Activated CD4-positive, alpha-beta T cell treated with anti-CD3 and anti-CD28 coated beads, Interleukin-2, amount 50 U/mL, for 24 hours (primary cell): ENCODE measurements at regions not wholly inside any gene's neighbourhood (a gene's known extent, or its start where the extent isn't known, plus 50 kb on each side); places are given as distances from the start of the nearest gene placed in this dataset.

Experiments used
- DNase-seq, 2 donors: peaks; one replicate each; pipeline ENCODE4 v3.0.0-alpha.2; 2020; ENCODE audit warnings: low read depth in 1 of 2, low spot score in 1 of 2

- DNase-seq, result no peak
Measured at GRCh38 chr2:2834516-2835254, 503.6 kb upstream of the MYT1L start.

GRCh38 chr2:2834105-2834504 lies 503.0 kb upstream of the MYT1L start:
- DNase-seq, result no peak

GRCh38 chr2:2832657-2833056 lies 501.6 kb upstream of the MYT1L start:
- DNase-seq, result no peak

- no peak for DNase-seq
Measured at GRCh38 chr2:2831633-2832032, 500.6 kb upstream of the MYT1L start.

GRCh38 chr2:2830576-2830975 lies 499.5 kb upstream of the MYT1L start:
- no peak for DNase-seq

GRCh38 chr2:2828774-2829368 lies 497.8 kb upstream of the MYT1L start:
- DNase-seq, result no peak

GRCh38 chr2:2827761-2828221 lies 496.7 kb upstream of the MYT1L start:
- no peak for DNase-seq

- DNase-seq, result no peak
Measured at GRCh38 chr2:2827046-2827636, 496.1 kb upstream of the MYT1L start.

GRCh38 chr2:2826621-2827020 lies 495.5 kb upstream of the MYT1L start:
- DNase-seq, result no peak

- no peak for DNase-seq
Measured at GRCh38 chr2:2826209-2826551, 495.1 kb upstream of the MYT1L start.

- DNase-seq, result no peak
Measured at GRCh38 chr2:2825516-2826208, 494.6 kb upstream of the MYT1L start.

GRCh38 chr2:2825062-2825461 lies 494.0 kb upstream of the MYT1L start:
- no peak for DNase-seq

- DNase-seq, result no peak
Measured at GRCh38 chr2:2824588-2824987, 493.5 kb upstream of the MYT1L start.

- no peak for DNase-seq
Measured at GRCh38 chr2:2823061-2823753, 492.1 kb upstream of the MYT1L start.

- no peak for DNase-seq
Measured at GRCh38 chr2:2822143-2822542, 491.1 kb upstream of the MYT1L start.

GRCh38 chr2:2812648-2813047 lies 481.6 kb upstream of the MYT1L start:
- DNase-seq, result no peak

GRCh38 chr2:2812117-2812516 lies 481.0 kb upstream of the MYT1L start:
- no peak for DNase-seq

GRCh38 chr2:2810504-2810903 lies 479.4 kb upstream of the MYT1L start:
- no peak for DNase-seq

GRCh38 chr2:2809771-2810170 lies 478.7 kb upstream of the MYT1L start:
- no peak for DNase-seq

GRCh38 chr2:2808551-2809058 lies 477.5 kb upstream of the MYT1L start:
- no peak for DNase-seq

- DNase-seq, result no peak
Measured at GRCh38 chr2:2806711-2807110, 475.6 kb upstream of the MYT1L start.
